HT1080 (cell line): ENCODE measurements at regions not wholly inside any gene's neighbourhood (a gene's known extent, or its start where the extent isn't known, plus 50 kb on each side); places are given as distances from the start of the nearest gene placed in this dataset.

ENCODE experiments used
- DNase-seq: peaks from one replicate; pipeline ENCODE4 v3.0.0-alpha.2; 2015; ENCODE audit warnings: low read depth

DNA sequence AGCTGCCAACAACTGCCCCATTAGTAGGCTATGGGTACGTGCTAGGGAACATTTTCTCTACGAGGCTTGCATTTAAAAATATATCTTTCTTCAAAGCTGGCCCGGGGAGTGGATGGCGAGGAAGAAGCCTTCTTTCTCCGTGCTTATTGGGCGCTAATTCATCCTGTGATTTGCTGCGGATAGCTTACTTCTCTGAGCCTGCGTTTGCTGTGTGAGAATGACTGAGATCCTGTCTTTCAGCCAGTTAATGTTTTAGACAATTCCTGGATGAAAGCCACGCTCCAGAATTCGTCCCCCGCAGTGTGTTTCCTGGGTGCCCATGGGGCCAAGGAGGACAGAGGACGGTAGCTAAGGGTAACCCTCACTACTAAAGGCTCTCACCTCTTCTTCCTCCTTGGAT, 57.8 kb upstream of the TARBP1 start:
- DNase-seq = no peak

DNA sequence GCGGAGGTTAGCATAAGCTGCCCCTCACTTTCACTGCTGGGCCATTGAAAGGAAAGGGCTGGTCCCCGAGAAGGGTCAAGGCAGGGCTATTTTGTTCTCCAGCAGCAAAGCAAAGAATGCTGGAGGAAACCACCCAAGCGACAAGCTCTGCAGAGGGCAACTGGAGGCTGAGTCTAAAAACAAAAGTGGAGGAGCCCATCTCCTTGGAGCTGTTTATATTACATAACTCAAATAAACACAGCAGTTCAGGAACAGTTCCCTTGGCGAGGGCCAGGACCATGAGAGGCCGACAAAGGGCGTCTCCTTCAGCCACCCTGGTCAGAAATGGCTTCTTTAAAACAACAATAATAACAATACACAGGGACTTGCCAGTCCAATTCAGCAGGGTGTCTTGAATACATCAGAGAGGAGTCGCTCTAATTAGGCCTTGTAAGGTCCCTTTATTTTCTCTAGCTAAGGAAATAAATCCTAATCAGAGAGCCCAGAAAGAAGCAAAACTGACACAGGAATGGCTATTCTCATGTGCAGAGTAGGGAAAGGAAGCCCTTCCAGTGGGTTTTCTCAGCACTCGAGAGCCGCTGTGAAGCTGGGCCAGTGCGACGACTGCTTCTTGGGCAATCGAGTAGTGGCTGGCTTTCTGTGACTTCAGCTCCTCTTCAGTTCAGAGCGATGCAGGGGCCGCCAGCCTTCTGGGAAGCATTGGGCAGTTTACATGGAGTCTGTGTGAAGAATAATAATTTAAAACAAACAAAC, 57.0 kb upstream of the TARBP1 start:
- no peak for DNase-seq

DNA sequence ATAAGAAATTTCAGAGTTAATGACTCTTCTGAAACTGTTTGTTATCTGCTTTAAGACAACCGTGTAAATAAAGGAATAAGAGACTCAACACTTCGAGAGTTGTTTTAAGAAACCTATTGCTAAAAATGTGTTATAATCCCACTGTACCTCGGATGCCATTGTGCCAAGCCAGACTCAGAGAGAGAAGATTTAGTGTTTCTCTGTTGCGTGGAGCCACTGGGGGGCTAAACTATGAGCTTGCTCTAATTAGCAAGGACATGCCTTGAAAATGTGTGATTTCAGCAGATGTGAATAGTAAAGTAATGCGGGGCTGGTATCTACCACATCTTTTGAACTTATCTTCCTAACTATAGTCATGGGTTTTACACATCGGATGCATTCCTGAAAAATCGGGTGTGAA, 56.2 kb upstream of the TARBP1 start:
- DNase-seq = no peak

GRCh38 chr1:234533975-234534876, 55.2 kb upstream of the TARBP1 start:
- no peak for DNase-seq

GRCh38 chr1:234533034-234533891, 54.3 kb upstream of the TARBP1 start:
- DNase-seq = peak; percentile 81

- no peak for DNase-seq
These were observed 53.5 kb upstream of the TARBP1 start for GRCh38 chr1:234532503-234532922.

- DNase-seq = no peak
These were observed 52.2 kb upstream of the TARBP1 start for GRCh38 chr1:234531151-234531635.

GRCh38 chr1:234530672-234531071, 51.7 kb upstream of the TARBP1 start:
- no peak for DNase-seq

GRCh38 chr1:234529950-234530237, 50.9 kb upstream of the TARBP1 start:
- DNase-seq = peak; percentile 72

DNA sequence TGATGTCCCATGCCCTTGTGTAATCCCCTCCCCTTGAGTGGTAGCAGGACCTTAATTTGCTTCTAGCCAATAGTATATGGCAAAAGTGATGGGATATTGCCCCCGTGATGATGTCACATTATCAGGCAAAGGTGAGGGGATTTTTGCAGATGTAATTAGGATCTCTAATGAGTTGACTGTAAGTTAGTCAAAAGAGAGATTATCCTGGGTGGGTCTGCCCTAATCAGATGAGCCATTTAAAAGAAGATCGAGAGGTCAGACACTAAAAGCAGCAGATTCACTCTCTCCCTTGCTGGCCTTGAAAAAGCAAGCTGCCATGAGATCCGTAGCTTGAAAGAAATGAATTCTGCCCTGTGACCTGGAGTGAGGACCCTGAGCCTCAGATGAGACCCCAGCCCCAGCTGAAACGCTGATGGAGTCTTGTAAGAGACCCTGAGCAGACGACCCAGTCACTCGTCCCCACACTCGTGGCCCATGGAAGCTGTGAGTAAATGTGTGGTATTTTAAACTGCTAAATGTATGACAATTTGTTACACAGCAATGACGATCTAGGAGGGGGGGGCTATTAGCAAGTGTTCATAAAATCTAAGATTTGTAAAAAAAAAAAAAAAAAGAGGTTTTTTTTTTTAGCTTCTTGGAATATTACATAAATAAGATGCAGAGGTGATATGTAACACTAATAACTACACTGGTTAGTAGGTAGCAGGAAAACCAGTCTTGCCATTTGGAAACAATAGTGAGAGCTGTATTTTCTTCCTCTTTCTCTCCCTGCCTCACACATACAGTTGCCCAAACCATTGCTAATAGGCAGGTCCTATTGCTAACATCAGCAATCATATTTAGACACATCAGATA, 50.3 kb upstream of the TARBP1 start:
- no peak for DNase-seq
